ENCODE measurements at regions not wholly inside any gene's neighbourhood (a gene's known extent, or its start where the extent isn't known, plus 50 kb on each side); places are given as distances from the start of the nearest gene placed in this dataset.

- Histone ChIP-seq H3K27me3 (ENCODE audit: low read depth) (peaks cover 4% of the 10 kb centered on the region), H3K9me3 (no peaks in the 10 kb centered on the region), H3K36me3 (replicated peaks) (no peaks in the 10 kb centered on the region), H3K4me1 (no peaks in the 10 kb centered on the region), H3K4me3 (no peak overlapping the region)
- in situ Hi-C loops (cut with MboI; ENCODE audit: low sequenced_read_pairs), result no loop called here
- DNase-seq (ENCODE audit: low spot score in 2 of 2), result no peak
Observed at GRCh38 chr1:22228505-22228911, 85.6 kb upstream of the WNT4 start.

- no peaks in the 10 kb centered on the region for H3K9me3 ChIP-seq
- H3K27me3 ChIP-seq (ENCODE audit: low read depth), result peaks cover 4% of the 10 kb centered on the region
- in situ Hi-C loops (cut with MboI; ENCODE audit: low sequenced_read_pairs), result no loop called here
- no peak overlapping the region for H3K4me3 ChIP-seq
- H3K4me1 ChIP-seq, result no peaks in the 10 kb centered on the region
- DNase-seq (ENCODE audit: low spot score in 2 of 2), result no peak
- H3K36me3 ChIP-seq (replicated peaks), result no peaks in the 10 kb centered on the region
Observed at GRCh38 chr1:22229379-22229778, 86.5 kb upstream of the WNT4 start.

DNA sequence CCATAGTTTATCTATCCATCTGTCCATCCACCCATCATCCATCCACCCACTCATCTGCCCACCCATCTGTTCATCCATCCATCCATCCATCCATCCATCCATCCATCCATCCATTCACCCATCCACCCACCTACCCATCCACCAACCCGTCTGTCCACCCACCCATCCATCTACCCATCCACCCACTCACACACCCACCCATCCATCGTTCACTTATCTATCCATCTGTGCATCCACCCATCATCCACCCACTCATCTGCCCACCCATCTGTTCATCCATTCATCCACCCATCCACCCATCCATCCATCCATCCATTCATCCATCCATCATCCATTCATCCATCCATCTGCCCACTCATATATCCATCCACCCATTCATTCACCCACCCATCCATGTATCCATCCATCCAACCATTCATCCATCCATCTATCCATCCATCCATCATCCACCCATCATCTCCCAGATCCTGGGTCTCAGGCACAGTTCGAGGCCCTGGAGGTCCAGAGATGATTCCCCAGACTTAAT lies 88.2 kb upstream of the WNT4 start:
- Histone ChIP-seq H3K9me3 (no peaks in the 10 kb centered on the region), H3K4me3 (no peak overlapping the region), H3K4me1 (no peaks in the 10 kb centered on the region), H3K27me3 (ENCODE audit: low read depth) (peaks cover 9% of the 10 kb centered on the region), H3K36me3 (replicated peaks) (no peaks in the 10 kb centered on the region)
- DNase-seq (ENCODE audit: low spot score in 2 of 2), result no peak
- in situ Hi-C loops (cut with MboI; ENCODE audit: low sequenced_read_pairs), result no loop called here

DNA sequence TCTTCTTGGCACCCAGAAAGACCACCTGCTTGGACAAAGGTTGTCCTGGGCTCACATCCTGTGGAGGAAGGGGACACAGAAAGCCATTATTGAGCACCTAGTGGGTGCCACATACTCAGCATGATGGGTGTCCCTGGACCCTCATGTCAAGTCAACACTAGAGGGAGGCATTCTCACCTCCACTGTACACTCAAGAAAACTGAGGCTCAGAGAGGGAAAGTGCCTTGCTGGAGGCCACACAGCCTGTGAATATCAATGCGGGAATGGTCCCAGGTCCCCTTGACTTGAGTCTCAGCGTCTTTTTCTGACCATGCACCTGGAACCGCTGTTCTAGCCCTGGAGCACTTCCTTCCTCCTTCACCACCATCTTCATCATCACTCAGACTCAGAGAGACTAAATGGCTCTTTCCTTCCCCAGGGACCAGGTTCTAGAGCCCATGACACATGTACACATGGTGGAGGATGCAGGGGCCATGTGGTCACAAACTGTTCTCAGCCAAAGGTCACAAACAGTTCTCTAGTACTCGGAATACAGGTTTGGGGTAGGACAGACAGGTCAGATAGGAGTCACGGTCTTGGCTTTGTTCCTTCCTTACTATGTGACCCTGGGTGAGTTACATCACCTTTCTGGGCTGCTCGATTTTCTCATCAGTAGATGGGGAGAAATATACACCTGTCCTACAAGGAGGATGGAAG lies 89.2 kb upstream of the WNT4 start:
- Histone ChIP-seq H3K4me3 (no peak overlapping the region), H3K36me3 (replicated peaks) (no peaks in the 10 kb centered on the region), H3K9me3 (no peaks in the 10 kb centered on the region), H3K27me3 (ENCODE audit: low read depth) (peaks cover 7% of the 10 kb centered on the region), H3K4me1 (no peaks in the 10 kb centered on the region)
- no peak for DNase-seq (ENCODE audit: low spot score in 2 of 2)
- in situ Hi-C loops (cut with MboI; ENCODE audit: low sequenced_read_pairs), result no loop called here

DNA sequence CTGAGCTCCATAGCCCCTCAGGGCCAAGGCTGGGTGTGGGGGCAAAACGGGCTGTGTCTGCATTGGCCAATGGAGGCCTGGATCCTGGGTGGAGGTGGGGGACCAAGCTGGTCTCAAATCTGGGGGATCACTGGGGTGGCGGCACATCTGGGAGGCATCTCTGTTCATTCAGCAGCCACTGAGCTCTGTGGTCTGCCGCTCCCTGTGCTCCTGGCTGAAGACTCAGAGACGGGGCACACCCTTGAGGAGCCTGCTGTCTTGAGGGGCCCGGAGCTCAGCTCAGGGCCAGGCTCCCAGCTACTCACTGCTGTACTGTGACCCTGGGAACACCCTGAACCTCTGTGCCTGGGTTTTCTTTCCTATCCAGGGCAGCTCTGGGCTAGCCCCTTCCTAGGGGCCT lies 90.3 kb upstream of the WNT4 start:
- Histone ChIP-seq H3K4me1 (no peaks in the 10 kb centered on the region), H3K27me3 (ENCODE audit: low read depth) (peaks cover 6% of the 10 kb centered on the region), H3K4me3 (no peak overlapping the region), H3K36me3 (replicated peaks) (no peaks in the 10 kb centered on the region), H3K9me3 (no peaks in the 10 kb centered on the region)
- in situ Hi-C loops (cut with MboI; ENCODE audit: low sequenced_read_pairs), result no loop called here
- no peak for DNase-seq (ENCODE audit: low spot score in 2 of 2)

DNA sequence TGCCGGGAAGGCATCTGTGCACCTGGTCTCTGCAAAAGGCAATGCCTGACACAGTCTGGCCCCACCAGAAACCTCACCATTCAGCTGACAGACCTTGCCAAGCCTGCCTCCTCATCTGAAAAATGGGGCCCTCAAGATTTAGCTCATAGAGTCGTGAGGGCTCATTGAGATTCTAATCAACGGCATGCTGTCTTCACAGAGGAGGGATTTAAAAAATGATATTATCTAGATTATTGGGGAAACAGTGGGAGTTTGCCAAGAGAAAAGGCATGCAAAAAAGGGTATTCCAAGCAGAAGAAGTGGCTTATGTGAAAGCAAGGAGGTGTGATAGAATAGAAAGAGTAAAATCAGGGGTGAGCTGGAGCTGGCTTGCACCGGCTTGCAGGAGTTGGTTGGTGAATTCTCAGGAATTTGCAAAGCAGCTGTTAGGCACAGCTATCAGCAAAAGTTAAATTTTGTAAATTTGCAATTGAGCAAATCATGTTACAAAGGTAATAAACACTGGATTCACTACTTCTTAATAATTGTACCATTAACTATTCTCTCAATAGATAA lies 91.7 kb upstream of the WNT4 start:
- Histone ChIP-seq H3K4me1 (no peaks in the 10 kb centered on the region), H3K27me3 (ENCODE audit: low read depth) (peaks cover 6% of the 10 kb centered on the region), H3K4me3 (no peak overlapping the region), H3K36me3 (replicated peaks) (no peaks in the 10 kb centered on the region), H3K9me3 (no peaks in the 10 kb centered on the region)
- no peak for DNase-seq (ENCODE audit: low spot score in 2 of 2)
- in situ Hi-C loops (cut with MboI; ENCODE audit: low sequenced_read_pairs), result no loop called here

- H3K36me3 ChIP-seq (replicated peaks), result no peaks in the 10 kb centered on the region
- no peaks in the 10 kb centered on the region for H3K4me1 ChIP-seq
- DNase-seq (ENCODE audit: low spot score in 2 of 2), result no peak
- H3K27me3 ChIP-seq (ENCODE audit: low read depth), result peaks cover 6% of the 10 kb centered on the region
- in situ Hi-C loops (cut with MboI; ENCODE audit: low sequenced_read_pairs), result no loop called here
- H3K4me3 ChIP-seq, result no peak overlapping the region
- H3K9me3 ChIP-seq, result no peaks in the 10 kb centered on the region
Observed at GRCh38 chr1:22236166-22236565, 93.3 kb upstream of the WNT4 start.

GRCh38 chr1:22236900-22237299 lies 94.0 kb upstream of the WNT4 start:
- H3K4me1 ChIP-seq, result no peaks in the 10 kb centered on the region
- H3K9me3 ChIP-seq, result no peaks in the 10 kb centered on the region
- no peak for DNase-seq (ENCODE audit: low spot score in 2 of 2)
- no peaks in the 10 kb centered on the region for H3K36me3 ChIP-seq (replicated peaks)
- H3K27me3 ChIP-seq (ENCODE audit: low read depth), result peaks cover 6% of the 10 kb centered on the region
- no peak overlapping the region for H3K4me3 ChIP-seq
- in situ Hi-C loops (cut with MboI; ENCODE audit: low sequenced_read_pairs), result no loop called here

DNA sequence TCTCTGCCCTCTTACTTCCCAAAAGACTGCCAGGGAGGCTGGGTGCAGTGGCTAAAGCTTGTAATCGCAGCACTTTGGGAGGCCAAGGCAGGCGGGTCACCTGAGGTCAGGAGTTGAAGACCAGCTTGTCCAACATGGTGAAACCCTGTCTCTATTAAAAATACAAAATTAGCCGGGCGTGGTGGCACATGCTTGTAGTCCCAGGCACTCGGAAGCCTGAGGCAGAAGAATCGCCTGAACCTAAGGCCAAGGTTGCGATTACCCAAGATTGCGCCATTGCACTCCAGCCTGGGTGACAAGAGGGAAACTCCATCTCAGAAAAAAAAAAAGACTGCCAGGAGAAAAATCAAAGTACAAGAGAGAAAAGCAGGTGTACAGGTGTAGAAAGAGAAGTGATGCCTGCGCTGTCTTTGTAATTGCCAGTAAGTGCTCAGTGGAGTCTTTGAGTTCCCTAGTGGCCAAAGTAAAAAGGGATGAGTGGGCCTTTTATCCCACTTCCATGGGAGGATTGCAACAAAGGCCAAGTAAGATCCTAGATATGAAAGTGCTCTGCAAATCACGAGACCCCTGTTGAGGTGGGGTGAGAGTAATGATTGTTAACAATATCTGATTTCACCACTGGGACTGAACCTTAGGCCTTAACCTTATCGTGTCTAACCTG lies 94.7 kb upstream of the WNT4 start:
- Histone ChIP-seq H3K4me3 (no peak overlapping the region), H3K27me3 (ENCODE audit: low read depth) (peaks cover 6% of the 10 kb centered on the region)
- in situ Hi-C loops (cut with MboI; ENCODE audit: low sequenced_read_pairs), result no loop called here

DNA sequence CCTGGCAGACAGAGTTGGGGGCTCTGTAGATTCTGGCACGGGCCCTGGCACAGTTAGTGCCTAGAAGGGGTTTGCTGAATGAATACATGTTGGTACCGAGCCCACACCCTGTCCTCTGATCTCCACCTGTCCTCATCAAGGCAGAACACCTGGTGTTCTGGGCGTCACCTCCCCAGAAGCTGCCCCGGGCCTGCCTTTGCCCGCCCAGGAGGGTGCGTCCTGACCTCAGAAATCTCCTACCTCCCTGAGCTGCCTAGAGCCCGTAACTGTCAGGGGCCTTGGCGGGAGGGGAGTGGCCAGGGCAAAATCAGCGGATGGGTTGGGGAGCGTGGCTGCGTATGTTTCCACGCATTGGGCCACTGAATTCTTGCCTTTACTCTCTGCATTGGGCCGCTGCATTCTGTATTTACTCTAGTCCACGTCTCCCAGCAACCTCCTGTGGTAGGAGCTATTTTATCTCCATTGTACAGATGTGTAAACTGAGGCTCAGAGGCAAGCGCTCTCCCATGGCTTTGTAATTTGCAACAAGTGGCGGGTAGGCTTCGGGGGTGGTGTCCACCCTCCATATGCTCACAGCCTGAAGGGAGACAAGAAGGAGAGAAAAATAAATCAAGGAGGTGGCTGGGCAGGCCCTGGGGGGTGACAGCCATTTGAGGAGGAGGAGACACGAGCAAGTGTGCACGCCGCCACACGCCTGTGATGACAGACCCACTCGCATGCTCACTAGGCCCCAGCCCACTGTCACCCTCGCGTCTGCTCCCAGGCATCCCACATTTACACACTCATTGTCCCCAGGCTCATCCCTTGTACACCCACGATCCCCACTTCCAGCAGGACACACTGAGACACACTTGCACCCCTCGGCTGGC lies 95.7 kb upstream of the WNT4 start:
- Histone ChIP-seq H3K4me3 (no peak overlapping the region), H3K27me3 (ENCODE audit: low read depth) (peaks cover 6% of the 10 kb centered on the region), H3K9me3 (no peaks in the 10 kb centered on the region), H3K4me1 (no peaks in the 10 kb centered on the region), H3K36me3 (replicated peaks) (no peaks in the 10 kb centered on the region)
- in situ Hi-C loops (cut with MboI; ENCODE audit: low sequenced_read_pairs), result no loop called here
- DNase-seq (ENCODE audit: low spot score in 2 of 2), result no peak

More for the DNA sequence above, 94.7 kb upstream of the WNT4 start:
- no peak for DNase-seq (ENCODE audit: low spot score in 2 of 2)
- Histone ChIP-seq H3K36me3 (replicated peaks) (no peaks in the 10 kb centered on the region), H3K9me3 (no peaks in the 10 kb centered on the region), H3K4me1 (no peaks in the 10 kb centered on the region)

GRCh38 chr1:22239378-22239777 lies 96.5 kb upstream of the WNT4 start:
- in situ Hi-C loops (cut with MboI; ENCODE audit: low sequenced_read_pairs), result no loop called here
- H3K36me3 ChIP-seq (replicated peaks), result no peaks in the 10 kb centered on the region
- no peaks in the 10 kb centered on the region for H3K9me3 ChIP-seq
- no peak overlapping the region for H3K4me3 ChIP-seq
- H3K27me3 ChIP-seq (ENCODE audit: low read depth), result peaks cover 6% of the 10 kb centered on the region
- no peak for DNase-seq (ENCODE audit: low spot score in 2 of 2)
- no peaks in the 10 kb centered on the region for H3K4me1 ChIP-seq

GRCh38 chr1:22241250-22241649 lies 98.4 kb upstream of the WNT4 start:
- Histone ChIP-seq H3K27me3 (ENCODE audit: low read depth) (no peaks in the 10 kb centered on the region), H3K9me3 (no peaks in the 10 kb centered on the region), H3K4me1 (no peaks in the 10 kb centered on the region), H3K36me3 (replicated peaks) (no peaks in the 10 kb centered on the region), H3K4me3 (no peak overlapping the region)
- no peak for DNase-seq (ENCODE audit: low spot score in 2 of 2)
- in situ Hi-C loops (cut with MboI; ENCODE audit: low sequenced_read_pairs), result no loop called here

GRCh38 chr1:22241811-22242210 lies 98.9 kb upstream of the WNT4 start:
- no peaks in the 10 kb centered on the region for H3K36me3 ChIP-seq (replicated peaks)
- DNase-seq (ENCODE audit: low spot score in 2 of 2), result no peak

More at GRCh38 chr1:22241811-22242210, 98.9 kb upstream of the WNT4 start:
- Histone ChIP-seq H3K9me3 (no peaks in the 10 kb centered on the region), H3K27me3 (ENCODE audit: low read depth) (no peaks in the 10 kb centered on the region), H3K4me3 (no peak overlapping the region), H3K4me1 (no peaks in the 10 kb centered on the region)
- in situ Hi-C loops (cut with MboI; ENCODE audit: low sequenced_read_pairs), result no loop called here
